D721Med (cell line): ENCODE measurements at regions not wholly inside any gene's neighbourhood (a gene's known extent, or its start where the extent isn't known, plus 50 kb on each side); places are given as distances from the start of the nearest gene placed in this dataset.

Source experiments
- DNase-seq: peaks from one replicate; pipeline ENCODE4 v3.0.0; 2011; ENCODE audit warnings: low spot score; ENCODE audit not compliant: insufficient read length
- FAIRE-seq: peaks from 2 replicates; lab custom pipeline; 2011; peaks lifted over from hg19 to GRCh38; lab: Jason Lieb, UNC
- TF ChIP-seq, protein P1 (sequence below): IDR thresholded peaks from 2 replicates; pipeline ENCODE4 v1.5.1; 2012; ENCODE audit warnings: mild to moderate bottlenecking, control low read depth; ENCODE audit not compliant: insufficient read depth; ENCODE audit errors: missing control alignments

DNA sequence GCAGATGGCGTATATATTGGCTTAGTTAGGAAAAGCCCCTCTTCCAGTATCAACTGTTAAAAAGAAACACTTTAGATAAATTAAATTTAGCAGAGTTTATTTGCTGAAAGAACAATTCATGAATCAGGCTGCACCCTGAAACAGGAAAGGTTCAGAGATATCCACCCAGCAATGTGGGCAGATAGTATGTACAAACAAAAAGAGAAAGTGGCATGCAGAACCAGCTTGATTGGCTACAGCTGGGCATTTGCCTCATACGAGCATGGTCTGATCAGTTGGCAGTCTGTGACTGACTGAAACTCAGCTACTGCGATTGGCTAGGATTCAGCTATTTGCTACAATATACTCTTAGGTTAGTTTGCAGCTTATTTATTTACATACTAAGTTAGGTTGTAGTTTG lies 98.2 kb downstream of the ZC3H11B start:
- TF ChIP-seq, protein P1, sequence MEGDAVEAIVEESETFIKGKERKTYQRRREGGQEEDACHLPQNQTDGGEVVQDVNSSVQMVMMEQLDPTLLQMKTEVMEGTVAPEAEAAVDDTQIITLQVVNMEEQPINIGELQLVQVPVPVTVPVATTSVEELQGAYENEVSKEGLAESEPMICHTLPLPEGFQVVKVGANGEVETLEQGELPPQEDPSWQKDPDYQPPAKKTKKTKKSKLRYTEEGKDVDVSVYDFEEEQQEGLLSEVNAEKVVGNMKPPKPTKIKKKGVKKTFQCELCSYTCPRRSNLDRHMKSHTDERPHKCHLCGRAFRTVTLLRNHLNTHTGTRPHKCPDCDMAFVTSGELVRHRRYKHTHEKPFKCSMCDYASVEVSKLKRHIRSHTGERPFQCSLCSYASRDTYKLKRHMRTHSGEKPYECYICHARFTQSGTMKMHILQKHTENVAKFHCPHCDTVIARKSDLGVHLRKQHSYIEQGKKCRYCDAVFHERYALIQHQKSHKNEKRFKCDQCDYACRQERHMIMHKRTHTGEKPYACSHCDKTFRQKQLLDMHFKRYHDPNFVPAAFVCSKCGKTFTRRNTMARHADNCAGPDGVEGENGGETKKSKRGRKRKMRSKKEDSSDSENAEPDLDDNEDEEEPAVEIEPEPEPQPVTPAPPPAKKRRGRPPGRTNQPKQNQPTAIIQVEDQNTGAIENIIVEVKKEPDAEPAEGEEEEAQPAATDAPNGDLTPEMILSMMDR, result no peak
- DNase-seq (no peak), FAIRE-seq (no peak)

DNA sequence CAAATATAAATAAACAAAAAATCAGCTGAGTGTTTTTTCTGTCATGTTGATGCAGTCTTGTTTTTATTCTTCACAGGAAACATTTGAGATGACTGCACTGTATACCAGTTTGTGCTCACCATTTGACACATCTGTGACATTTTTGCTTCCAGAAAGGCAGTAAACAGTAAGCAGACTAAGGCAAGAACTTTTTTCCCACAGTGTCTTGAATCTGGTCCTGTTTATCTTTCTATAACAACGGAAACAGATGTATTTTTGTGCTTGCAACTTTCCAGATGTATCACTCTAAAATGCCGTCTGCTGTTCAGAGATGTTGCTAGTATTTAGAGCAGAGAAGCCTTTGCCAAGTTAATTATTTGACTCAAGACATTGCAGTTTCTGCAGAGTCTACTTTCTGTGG lies 105.5 kb downstream of the ZC3H11B start:
- no peak for DNase-seq
- FAIRE-seq, result no peak
- TF ChIP-seq, protein P1, result no peak

DNA sequence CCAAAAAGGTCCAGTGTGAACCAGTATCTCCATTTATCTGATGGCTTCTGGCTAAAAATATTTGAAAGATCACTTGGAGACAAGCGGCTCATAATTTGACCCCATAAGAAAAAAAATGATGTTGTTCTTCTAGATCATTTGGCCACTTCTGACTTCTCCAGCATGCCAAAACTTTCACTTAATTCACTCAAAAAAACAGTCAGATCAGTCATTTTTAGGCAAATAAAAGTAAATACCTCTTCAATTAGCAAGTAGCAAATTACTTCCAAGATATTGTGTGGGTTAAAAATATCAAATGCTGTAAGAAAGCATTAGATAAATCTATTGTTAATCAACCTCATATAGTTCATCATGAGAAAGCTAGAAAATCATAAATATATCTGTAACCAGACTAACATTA lies 106.0 kb downstream of the ZC3H11B start:
- DNase-seq (no peak), FAIRE-seq (no peak)
- TF ChIP-seq, protein P1, result no peak

DNA sequence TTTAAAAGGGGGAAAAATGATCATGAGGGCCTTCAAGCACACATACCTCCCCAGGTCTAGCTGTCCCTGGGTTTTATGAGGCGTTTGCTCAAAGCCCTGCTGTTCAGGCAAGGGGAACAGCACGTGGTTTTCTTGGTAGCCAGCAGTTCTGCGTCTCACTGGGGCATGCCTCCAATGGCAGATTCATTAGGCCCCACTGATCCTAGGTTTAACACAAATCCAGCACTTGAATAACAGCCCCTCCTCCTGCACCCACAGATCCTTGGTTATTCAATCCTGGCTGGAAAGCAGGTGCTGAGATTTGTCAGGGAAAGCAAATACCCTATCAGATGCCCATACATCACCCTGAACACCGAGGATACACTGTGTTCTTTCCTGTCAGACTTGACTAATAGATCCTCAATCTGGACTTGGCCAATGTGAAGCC lies 106.4 kb downstream of the ZC3H11B start:
- TF ChIP-seq, protein P1, result no peak
- DNase-seq (no peak), FAIRE-seq (no peak)

DNA sequence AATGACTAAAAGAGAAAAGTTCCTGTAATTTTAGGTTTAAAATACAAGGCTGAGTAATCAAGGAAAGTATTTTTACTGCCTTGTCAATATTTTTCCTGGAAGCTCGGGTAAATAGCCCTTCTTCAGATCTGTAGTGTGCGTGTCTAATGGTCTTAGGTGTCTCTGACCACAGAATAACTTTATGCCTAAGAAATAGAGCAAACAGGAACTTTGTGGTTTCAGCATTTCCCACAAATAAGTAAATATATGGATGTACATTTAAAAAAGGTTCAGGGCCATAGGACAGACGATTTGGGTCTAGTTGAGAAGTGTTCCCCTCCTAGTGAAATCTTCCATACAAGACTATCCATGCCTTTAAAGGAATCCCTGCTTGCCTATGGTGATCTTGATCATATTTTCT lies 107.0 kb downstream of the ZC3H11B start:
- no peak for DNase-seq
- TF ChIP-seq, protein P1, result no peak
- FAIRE-seq, result no peak

DNA sequence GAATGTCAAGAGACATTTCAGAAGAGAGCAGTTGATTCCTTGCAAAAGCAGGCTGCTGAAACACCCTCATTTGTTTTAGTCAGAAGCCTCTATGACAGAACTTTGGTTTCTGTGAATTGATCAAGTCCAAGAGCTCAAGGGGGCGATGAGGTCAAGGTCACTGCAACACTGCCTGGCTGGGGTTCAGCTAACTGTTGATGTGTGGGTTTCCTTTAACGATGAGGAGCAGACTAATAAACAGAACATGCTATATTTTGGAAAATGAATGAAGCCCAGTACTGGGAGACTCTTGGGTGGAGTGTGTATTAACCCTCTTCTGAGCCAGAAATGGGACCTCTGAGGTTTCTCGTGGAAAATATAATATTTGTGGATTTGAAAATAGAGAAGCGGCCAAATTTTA lies 109.3 kb downstream of the ZC3H11B start:
- no peak for DNase-seq
- TF ChIP-seq, protein P1, result no peak
- no peak for FAIRE-seq

DNA sequence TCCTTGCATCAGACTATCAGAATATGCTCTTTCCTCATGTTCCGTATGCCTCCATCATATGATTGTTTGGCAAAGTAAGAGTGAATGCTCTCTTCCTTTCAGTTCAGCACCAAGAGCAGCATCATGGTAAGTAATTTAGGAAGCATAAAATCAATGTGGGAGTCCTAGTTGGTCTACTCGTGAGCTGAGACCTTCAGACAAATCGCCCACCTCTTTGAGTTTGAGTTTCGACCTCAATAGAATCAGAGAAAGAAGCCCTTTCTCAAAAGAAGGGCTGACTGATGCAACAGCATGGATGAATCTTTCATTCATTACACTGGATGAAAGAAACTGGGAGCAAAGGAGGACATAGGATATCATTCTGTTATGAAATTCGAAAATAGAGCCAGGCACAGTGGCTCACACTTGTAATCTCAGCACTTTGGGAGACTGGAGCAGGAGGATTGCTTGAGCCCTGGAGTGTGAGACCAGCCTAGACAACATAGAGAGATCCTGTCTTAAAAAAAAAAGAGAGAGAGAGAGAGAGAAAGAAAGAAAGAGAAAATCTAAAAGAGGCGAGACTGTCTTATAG lies 112.5 kb downstream of the ZC3H11B start:
- FAIRE-seq (no peak), DNase-seq (no peak)
- TF ChIP-seq, protein P1, result no peak
